ENCODE measurements at regions not wholly inside any gene's neighbourhood (a gene's known extent, or its start where the extent isn't known, plus 50 kb on each side); places are given as distances from the start of the nearest gene placed in this dataset.

DNA sequence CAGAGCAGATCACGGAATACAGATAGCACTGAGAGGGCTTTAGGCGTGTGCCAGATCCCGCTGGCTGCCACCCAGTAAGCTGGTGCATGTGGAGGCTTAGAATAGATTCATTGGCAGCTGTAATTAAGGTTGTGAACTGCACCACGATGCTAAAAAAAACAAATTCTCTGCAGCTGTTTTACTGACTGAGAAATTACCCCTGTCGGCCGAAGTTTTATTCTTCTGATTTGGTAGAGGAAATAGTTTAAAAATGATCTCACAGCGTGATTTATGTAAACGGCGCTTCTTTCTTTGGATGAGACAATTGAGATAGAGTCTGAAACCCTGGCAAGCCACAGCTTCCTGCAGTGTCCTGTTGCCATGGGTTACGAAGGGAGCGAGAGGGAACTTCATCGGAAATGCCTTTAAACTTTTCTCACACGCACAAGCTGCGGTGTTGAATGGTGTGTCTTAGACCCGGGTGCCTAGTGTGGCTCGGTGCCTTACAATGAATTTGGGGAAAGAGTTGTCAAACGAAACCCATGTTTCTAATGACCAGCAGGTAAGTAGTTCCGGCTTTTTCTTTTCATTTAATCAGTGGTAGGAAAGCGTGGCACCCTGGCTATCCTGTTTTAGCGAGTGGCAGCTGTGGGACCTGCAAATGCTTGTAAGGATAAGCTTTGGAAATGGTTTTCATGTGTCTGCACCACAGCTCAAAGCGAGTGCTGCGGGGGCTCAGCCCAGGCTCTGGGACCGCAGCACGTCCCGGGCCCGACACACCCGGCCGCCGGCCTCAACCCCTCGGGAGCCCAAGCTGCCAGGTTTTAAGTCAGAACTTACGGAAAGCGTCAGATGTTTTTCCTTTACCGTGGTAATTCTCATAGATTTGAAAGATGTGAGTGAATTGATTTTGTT is 71.7 kb upstream of the HGFAC start:
- no peak for TF ChIP-seq REST (IDR thresholded peaks at IDR 0.05; ENCODE audit: low read depth)
- no peak for TF ChIP-seq TAF1 (IDR thresholded peaks at IDR 0.05; ENCODE audit: low read depth)

DNA sequence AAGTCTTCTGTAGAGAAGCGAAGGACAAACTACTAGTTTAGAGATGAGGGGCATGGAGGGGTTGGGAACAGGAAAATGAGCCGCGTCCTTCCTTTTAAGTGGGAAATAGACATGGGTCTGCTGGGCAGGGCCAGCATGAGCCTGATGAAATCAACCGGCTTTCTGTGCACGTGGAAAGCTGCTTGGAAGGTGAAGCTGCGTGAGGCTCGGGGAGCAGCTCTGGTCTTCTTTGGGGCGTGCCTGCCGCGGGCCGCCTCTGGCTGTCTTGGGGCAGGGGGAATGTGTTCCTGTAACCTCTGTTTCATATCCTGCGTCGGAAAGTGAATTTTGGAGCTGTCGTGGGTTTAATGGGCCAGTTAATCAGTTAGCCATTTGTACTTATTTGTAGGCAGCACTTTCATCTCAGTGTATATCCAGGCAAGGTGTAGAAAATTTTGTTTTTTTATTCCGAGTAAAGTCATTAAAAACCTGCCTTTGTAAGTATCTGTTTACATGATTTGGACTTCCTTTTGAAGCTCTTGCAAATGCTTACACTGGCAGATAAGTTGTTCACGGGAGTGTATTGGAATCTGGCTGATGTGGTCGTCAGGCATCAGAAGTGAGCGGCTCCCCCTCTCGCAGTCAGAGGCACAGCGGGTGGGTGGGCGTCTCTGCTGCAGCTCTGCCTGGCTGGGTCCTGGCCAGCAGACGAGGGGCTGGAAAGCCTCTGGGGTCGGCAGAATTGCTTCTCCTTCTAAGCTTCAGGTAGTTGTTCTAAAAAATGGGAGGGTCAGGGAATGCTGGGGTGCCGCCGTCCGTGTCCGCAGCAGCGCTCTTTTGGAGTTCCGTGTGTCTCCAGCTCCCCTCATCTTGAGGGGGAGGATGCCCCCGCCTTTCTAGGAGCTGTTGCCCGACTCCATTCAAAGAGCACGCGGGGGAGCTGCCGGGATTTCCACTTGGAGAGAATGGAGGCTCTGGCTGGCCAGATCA is 70.5 kb upstream of the HGFAC start:
- TF ChIP-seq, protein P1, sequence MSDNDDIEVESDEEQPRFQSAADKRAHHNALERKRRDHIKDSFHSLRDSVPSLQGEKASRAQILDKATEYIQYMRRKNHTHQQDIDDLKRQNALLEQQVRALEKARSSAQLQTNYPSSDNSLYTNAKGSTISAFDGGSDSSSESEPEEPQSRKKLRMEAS (IDR thresholded peaks at IDR 0.05): no peak
- TF ChIP-seq ZBTB7A (IDR thresholded peaks at IDR 0.05; ENCODE audit: low read depth): no peak
- no peak for TF ChIP-seq TAF1 (IDR thresholded peaks at IDR 0.05; ENCODE audit: low read depth)

- TF ChIP-seq YY1 (IDR thresholded peaks at IDR 0.05; ENCODE audit: low read depth): no peak
Observed at GRCh38 chr4:3372264-3372932, 69.4 kb upstream of the HGFAC start.

GRCh38 chr4:3372933-3373465 is 68.8 kb upstream of the HGFAC start:
- no peak for TF ChIP-seq REST (IDR thresholded peaks at IDR 0.05; ENCODE audit: low read depth)
- TF ChIP-seq FOXM1 (IDR thresholded peaks at IDR 0.05; ENCODE audit: borderline replicate concordance, low read depth): no peak
- TF ChIP-seq RAD21 (IDR thresholded peaks at IDR 0.05; ENCODE audit: low read depth): no peak
- no peak for TF ChIP-seq TCF12 (IDR thresholded peaks at IDR 0.05; ENCODE audit: low read depth)
- TF ChIP-seq TEAD4 (IDR thresholded peaks at IDR 0.05): no peak
- no peak for TF ChIP-seq CEBPB (IDR thresholded peaks at IDR 0.05)
- TF ChIP-seq CREB1 (IDR thresholded peaks at IDR 0.05; ENCODE audit: low read depth): no peak
- no peak for TF ChIP-seq EP300 (IDR thresholded peaks at IDR 0.05; ENCODE audit: borderline replicate concordance)
- TF ChIP-seq NFIC (IDR thresholded peaks at IDR 0.05): no peak
- TF ChIP-seq, protein P1 (IDR thresholded peaks at IDR 0.05): no peak
- TF ChIP-seq, protein P2, sequence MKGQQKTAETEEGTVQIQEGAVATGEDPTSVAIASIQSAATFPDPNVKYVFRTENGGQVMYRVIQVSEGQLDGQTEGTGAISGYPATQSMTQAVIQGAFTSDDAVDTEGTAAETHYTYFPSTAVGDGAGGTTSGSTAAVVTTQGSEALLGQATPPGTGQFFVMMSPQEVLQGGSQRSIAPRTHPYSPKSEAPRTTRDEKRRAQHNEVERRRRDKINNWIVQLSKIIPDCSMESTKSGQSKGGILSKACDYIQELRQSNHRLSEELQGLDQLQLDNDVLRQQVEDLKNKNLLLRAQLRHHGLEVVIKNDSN (IDR thresholded peaks at IDR 0.05): no peak
- no peak for TF ChIP-seq ZBTB7A (IDR thresholded peaks at IDR 0.05; ENCODE audit: low read depth)

DNA sequence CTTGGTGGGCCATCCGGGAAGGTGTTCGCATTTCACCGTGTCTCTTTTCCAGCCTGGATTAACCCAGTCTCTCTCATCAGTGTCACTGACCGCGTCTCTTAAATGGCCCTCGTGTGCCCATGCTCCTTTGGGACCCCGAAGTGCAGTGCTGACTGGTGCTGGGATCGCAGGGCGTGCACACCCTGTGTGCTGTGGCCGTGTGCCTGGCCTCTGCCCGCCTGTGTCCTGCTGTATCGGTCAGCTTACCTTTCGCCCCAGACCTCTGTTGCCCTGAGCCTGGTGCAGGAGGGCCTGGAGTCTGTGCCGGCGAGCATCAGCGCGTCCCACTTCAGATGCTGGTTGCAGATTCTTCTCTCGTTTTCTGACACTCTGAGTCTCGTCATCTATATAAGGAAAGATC is 68.3 kb upstream of the HGFAC start:
- no peak for TF ChIP-seq REST (IDR thresholded peaks at IDR 0.05; ENCODE audit: low read depth)
- TF ChIP-seq TEAD4 (IDR thresholded peaks at IDR 0.05): no peak
- TF ChIP-seq, protein P2 (IDR thresholded peaks at IDR 0.05): no peak
- TF ChIP-seq CEBPB (IDR thresholded peaks at IDR 0.05): no peak
- TF ChIP-seq EGR1 (IDR thresholded peaks at IDR 0.05): no peak
- no peak for TF ChIP-seq NFIC (IDR thresholded peaks at IDR 0.05)
- TF ChIP-seq, protein P1 (IDR thresholded peaks at IDR 0.05): no peak
- no peak for TF ChIP-seq CREB1 (IDR thresholded peaks at IDR 0.05; ENCODE audit: low read depth)
- TF ChIP-seq YY1 (IDR thresholded peaks at IDR 0.05; ENCODE audit: low read depth): no peak
- TF ChIP-seq TAF1 (IDR thresholded peaks at IDR 0.05; ENCODE audit: low read depth): no peak

Measured in Ishikawa (cell line).